Type B pancreatic cell (in vitro differentiated cells): ENCODE measurements at regions not wholly inside any gene's neighbourhood (a gene's known extent, or its start where the extent isn't known, plus 50 kb on each side); places are given as distances from the start of the nearest gene placed in this dataset.

Experiments
- DNase-seq: peaks from one replicate; pipeline ENCODE4 v3.0.0; 2021; ENCODE audit warnings: mixed read lengths; ENCODE audit not compliant: unreplicated experiment; ENCODE audit errors: extremely low spot score
- H3K27ac Mint-ChIP-seq: 2 replicates; pipeline ENCODE4 v1.8.0; 2021; ENCODE audit warnings: mild to moderate bottlenecking, mixed read lengths
- H3K27me3 Mint-ChIP-seq: 2 replicates; pipeline ENCODE4 v1.8.0; 2021; ENCODE audit warnings: mixed read lengths
- H3K36me3 Mint-ChIP-seq: 2 replicates; pipeline ENCODE4 v1.8.0; 2021; ENCODE audit warnings: mixed read lengths
- H3K4me1 Mint-ChIP-seq: one replicate; pipeline ENCODE4 v1.8.0; 2021; ENCODE audit warnings: mixed read lengths; ENCODE audit not compliant: unreplicated experiment
- H3K4me3 Mint-ChIP-seq: 2 replicates; pipeline ENCODE4 v1.8.0; 2021; ENCODE audit warnings: mild to moderate bottlenecking, mixed read lengths
- H3K9me3 Mint-ChIP-seq: 2 replicates; pipeline ENCODE4 v1.8.0; 2021; ENCODE audit warnings: mixed read lengths
- CTCF ChIP-seq: fragments of 200-600 bp; sonication (generic); conservative IDR thresholded peaks from 2 replicates; pipeline ENCODE4 v1.5.0; 2021; ENCODE audit warnings: antibody characterized with exemption, mild to moderate bottlenecking

GRCh38 chr4:96784336-96784735 is 944.4 kb downstream of the PDHA2 start:
- H3K4me1 Mint-ChIP-seq: no peaks in the 10 kb centered on the region
- no peak overlapping the region for H3K27ac Mint-ChIP-seq
- no peaks in the 10 kb centered on the region for H3K9me3 Mint-ChIP-seq
- no peak for DNase-seq
- TF ChIP-seq CTCF: no peak
- no peaks in the 10 kb centered on the region for H3K27me3 Mint-ChIP-seq
- no peaks in the 10 kb centered on the region for H3K36me3 Mint-ChIP-seq
- H3K4me3 Mint-ChIP-seq: no peak overlapping the region

GRCh38 chr4:96786306-96786705 is 946.4 kb downstream of the PDHA2 start:
- no peaks in the 10 kb centered on the region for H3K27me3 Mint-ChIP-seq
- no peaks in the 10 kb centered on the region for H3K4me1 Mint-ChIP-seq
- H3K27ac Mint-ChIP-seq: no peak overlapping the region
- H3K9me3 Mint-ChIP-seq: no peaks in the 10 kb centered on the region
- DNase-seq: no peak
- TF ChIP-seq CTCF: no peak
- no peaks in the 10 kb centered on the region for H3K36me3 Mint-ChIP-seq
- no peak overlapping the region for H3K4me3 Mint-ChIP-seq

- no peak for DNase-seq
- no peak for TF ChIP-seq CTCF
- H3K9me3 Mint-ChIP-seq: no peaks in the 10 kb centered on the region
- no peak overlapping the region for H3K4me3 Mint-ChIP-seq
- H3K27me3 Mint-ChIP-seq: no peaks in the 10 kb centered on the region
- H3K4me1 Mint-ChIP-seq: no peaks in the 10 kb centered on the region
- no peaks in the 10 kb centered on the region for H3K36me3 Mint-ChIP-seq
- H3K27ac Mint-ChIP-seq: no peak overlapping the region
Measured at GRCh38 chr4:96787766-96788165, 947.9 kb downstream of the PDHA2 start.

GRCh38 chr4:96809563-96809962 is 969.7 kb downstream of the PDHA2 start:
- no peaks in the 10 kb centered on the region for H3K4me1 Mint-ChIP-seq
- no peak for DNase-seq
- H3K36me3 Mint-ChIP-seq: no peaks in the 10 kb centered on the region
- no peak overlapping the region for H3K4me3 Mint-ChIP-seq
- no peaks in the 10 kb centered on the region for H3K27me3 Mint-ChIP-seq
- H3K9me3 Mint-ChIP-seq: peaks cover 4% of the 10 kb centered on the region
- H3K27ac Mint-ChIP-seq: no peak overlapping the region
- TF ChIP-seq CTCF: no peak

GRCh38 chr4:96827086-96827485 is 987.2 kb downstream of the PDHA2 start:
- H3K9me3 Mint-ChIP-seq: no peaks in the 10 kb centered on the region
- no peaks in the 10 kb centered on the region for H3K4me1 Mint-ChIP-seq
- TF ChIP-seq CTCF: no peak
- H3K27me3 Mint-ChIP-seq: no peaks in the 10 kb centered on the region
- DNase-seq: no peak
- no peaks in the 10 kb centered on the region for H3K36me3 Mint-ChIP-seq
- no peak overlapping the region for H3K27ac Mint-ChIP-seq
- no peak overlapping the region for H3K4me3 Mint-ChIP-seq

GRCh38 chr4:96833831-96834230 is 993.9 kb downstream of the PDHA2 start:
- TF ChIP-seq CTCF: no peak
- H3K4me3 Mint-ChIP-seq: no peak overlapping the region
- no peak for DNase-seq
- H3K27ac Mint-ChIP-seq: no peak overlapping the region
- H3K36me3 Mint-ChIP-seq: no peaks in the 10 kb centered on the region
- H3K4me1 Mint-ChIP-seq: no peaks in the 10 kb centered on the region
- no peaks in the 10 kb centered on the region for H3K27me3 Mint-ChIP-seq
- H3K9me3 Mint-ChIP-seq: no peaks in the 10 kb centered on the region
